Uterus (tissue), 3 donors: ENCODE measurements at regions not wholly inside any gene's neighbourhood (a gene's known extent, or its start where the extent isn't known, plus 50 kb on each side); places are given as distances from the start of the nearest gene placed in this dataset.

Experiments used
- DNase-seq, 2 donors: peaks; one replicate each; pipeline ENCODE4 v3.0.0-alpha.2; 2019 to 2020
- H3K27ac ChIP-seq, 2 donors: fragments of 200-600 bp; sonication (generic); 1 replicate in 1 of 2; 2 replicates in 1 of 2; pipeline ENCODE4 v1.5.1; 2016 to 2018
- H3K27me3 ChIP-seq, 2 donors: fragments of 200-600 bp; sonication (generic); one replicate each; pipeline ENCODE4 v1.5.1; 2018 to 2019; ENCODE audit warnings: control low read depth in 1 of 2
- H3K36me3 ChIP-seq, 2 donors: fragments of 200-600 bp; sonication (generic); one replicate each; pipeline ENCODE4 v1.5.1; 2019; ENCODE audit warnings: control low read depth in 1 of 2
- H3K4me1 ChIP-seq, 2 donors: fragments of 200-600 bp; sonication (generic); one replicate each; pipeline ENCODE4 v1.5.1; 2018 to 2019; ENCODE audit warnings: control low read depth in 1 of 2
- H3K4me3 ChIP-seq, 2 donors: fragments of 200-600 bp; sonication (generic); 1 replicate in 1 of 2; 2 replicates in 1 of 2; pipeline ENCODE4 v1.5.1; 2018 to 2019; ENCODE audit warnings: mild to moderate bottlenecking in 1 of 2
- H3K9me3 ChIP-seq, 2 donors: fragments of 200-600 bp; sonication (generic); one replicate each; pipeline ENCODE4 v1.5.1; 2019; ENCODE audit warnings: control low read depth in 1 of 2
- POLR2A ChIP-seq, 2 donors: fragments of 450-650 bp; IDR thresholded peaks; one replicate each; pipeline ENCODE4 v1.6.1; 2016; ENCODE audit warnings: antibody characterized with exemption in 2 of 2, mild to moderate bottlenecking in 1 of 2, moderate library complexity in 1 of 2
- intact Hi-C: fragments of 100-400 bp; cut with DNase I; formaldehyde crosslinking; loops from one replicate; pipeline ENCODE4 v1.15.1; 2023; ENCODE audit warnings: low total_unique reads
- TF ChIP-seq, protein P1 (sequence below), 4 experiments: fragments of 200-600 bp in 2 of 4; fragments of 450-650 bp in 2 of 4; sonication (generic) in 2 of 4; IDR thresholded peaks; one replicate each; pipeline ENCODE4 v1.5.1; 2016 to 2019; ENCODE audit warnings: antibody characterized with exemption in 4 of 4, mild to moderate bottlenecking in 2 of 4, moderate library complexity in 1 of 4
- donor health status: DM: yes; HTN: yes; CAD: no.

- DNase-seq = no peak
- Histone ChIP-seq H3K27me3 (no peaks in the 10 kb centered on the region), H3K9me3 (no peaks in the 10 kb centered on the region), H3K36me3 (no peaks in the 10 kb centered on the region), H3K27ac (no peak overlapping the region), H3K4me1 (no peaks in the 10 kb centered on the region), H3K4me3 (no peak overlapping the region)
- TF ChIP-seq, protein P1, sequence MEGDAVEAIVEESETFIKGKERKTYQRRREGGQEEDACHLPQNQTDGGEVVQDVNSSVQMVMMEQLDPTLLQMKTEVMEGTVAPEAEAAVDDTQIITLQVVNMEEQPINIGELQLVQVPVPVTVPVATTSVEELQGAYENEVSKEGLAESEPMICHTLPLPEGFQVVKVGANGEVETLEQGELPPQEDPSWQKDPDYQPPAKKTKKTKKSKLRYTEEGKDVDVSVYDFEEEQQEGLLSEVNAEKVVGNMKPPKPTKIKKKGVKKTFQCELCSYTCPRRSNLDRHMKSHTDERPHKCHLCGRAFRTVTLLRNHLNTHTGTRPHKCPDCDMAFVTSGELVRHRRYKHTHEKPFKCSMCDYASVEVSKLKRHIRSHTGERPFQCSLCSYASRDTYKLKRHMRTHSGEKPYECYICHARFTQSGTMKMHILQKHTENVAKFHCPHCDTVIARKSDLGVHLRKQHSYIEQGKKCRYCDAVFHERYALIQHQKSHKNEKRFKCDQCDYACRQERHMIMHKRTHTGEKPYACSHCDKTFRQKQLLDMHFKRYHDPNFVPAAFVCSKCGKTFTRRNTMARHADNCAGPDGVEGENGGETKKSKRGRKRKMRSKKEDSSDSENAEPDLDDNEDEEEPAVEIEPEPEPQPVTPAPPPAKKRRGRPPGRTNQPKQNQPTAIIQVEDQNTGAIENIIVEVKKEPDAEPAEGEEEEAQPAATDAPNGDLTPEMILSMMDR (IDR thresholded peaks at IDR 0.05) = no peak
- TF ChIP-seq POLR2A (IDR thresholded peaks at IDR 0.05) = no peak
- intact Hi-C loops = no loop called here
Measured at GRCh38 chr13:84649853-84650252, 767.6 kb upstream of the SLITRK1 start.

DNA sequence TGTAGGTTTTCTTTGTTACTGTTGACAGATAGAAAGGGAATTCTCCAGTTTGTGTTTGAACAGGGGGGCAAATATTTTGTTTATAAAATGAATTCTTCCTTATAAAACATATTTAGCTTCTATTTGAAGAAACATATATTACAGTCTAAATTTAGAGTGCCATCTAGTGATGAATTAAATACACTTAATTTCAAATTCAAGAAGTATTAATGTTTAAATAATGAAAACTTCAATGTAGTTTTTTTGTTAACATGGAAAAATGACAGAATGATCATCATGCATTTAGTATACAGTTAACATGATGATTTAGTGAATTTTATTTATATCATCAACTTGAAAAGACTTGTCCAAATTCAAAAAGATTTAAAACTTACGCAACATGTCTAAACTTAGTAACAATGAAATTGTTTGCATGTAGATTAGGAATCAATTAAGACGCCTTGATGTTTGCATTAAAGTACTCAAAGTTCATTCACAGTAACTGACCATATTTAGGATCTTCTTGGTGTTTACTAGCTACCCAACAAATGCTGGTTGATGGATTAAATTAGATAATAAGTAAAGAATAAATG, 765.9 kb upstream of the SLITRK1 start:
- DNase-seq = no peak
- Histone ChIP-seq H3K27me3 (no peaks in the 10 kb centered on the region), H3K27ac (no peak overlapping the region), H3K4me1 (no peaks in the 10 kb centered on the region), H3K36me3 (no peaks in the 10 kb centered on the region), H3K9me3 (no peaks in the 10 kb centered on the region), H3K4me3 (no peak overlapping the region)
- TF ChIP-seq, protein P1 (IDR thresholded peaks at IDR 0.05) = no peak
- TF ChIP-seq POLR2A (IDR thresholded peaks at IDR 0.05) = no peak
- intact Hi-C loops = no loop called here

GRCh38 chr13:84646957-84647356, 764.7 kb upstream of the SLITRK1 start:
- no peaks in the 10 kb centered on the region for H3K36me3 ChIP-seq
- no peak overlapping the region for H3K4me3 ChIP-seq
- TF ChIP-seq, protein P1 (IDR thresholded peaks at IDR 0.05) = no peak
- no peak for TF ChIP-seq POLR2A (IDR thresholded peaks at IDR 0.05)
- H3K4me1 ChIP-seq = no peaks in the 10 kb centered on the region
- intact Hi-C loops = no loop called here
- H3K27ac ChIP-seq = no peak overlapping the region
- no peaks in the 10 kb centered on the region for H3K27me3 ChIP-seq
- H3K9me3 ChIP-seq = no peaks in the 10 kb centered on the region
- no peak for DNase-seq

GRCh38 chr13:84645196-84646012, 763.1 kb upstream of the SLITRK1 start:
- TF ChIP-seq, protein P1 (IDR thresholded peaks at IDR 0.05) = no peak
- no peak for TF ChIP-seq POLR2A (IDR thresholded peaks at IDR 0.05)
- no peak for DNase-seq
- intact Hi-C loops = no loop called here
- H3K4me3 ChIP-seq = no peak overlapping the region
- no peaks in the 10 kb centered on the region for H3K9me3 ChIP-seq
- no peak overlapping the region for H3K27ac ChIP-seq
- H3K27me3 ChIP-seq = no peaks in the 10 kb centered on the region
- no peaks in the 10 kb centered on the region for H3K4me1 ChIP-seq
- H3K36me3 ChIP-seq = no peaks in the 10 kb centered on the region

DNA sequence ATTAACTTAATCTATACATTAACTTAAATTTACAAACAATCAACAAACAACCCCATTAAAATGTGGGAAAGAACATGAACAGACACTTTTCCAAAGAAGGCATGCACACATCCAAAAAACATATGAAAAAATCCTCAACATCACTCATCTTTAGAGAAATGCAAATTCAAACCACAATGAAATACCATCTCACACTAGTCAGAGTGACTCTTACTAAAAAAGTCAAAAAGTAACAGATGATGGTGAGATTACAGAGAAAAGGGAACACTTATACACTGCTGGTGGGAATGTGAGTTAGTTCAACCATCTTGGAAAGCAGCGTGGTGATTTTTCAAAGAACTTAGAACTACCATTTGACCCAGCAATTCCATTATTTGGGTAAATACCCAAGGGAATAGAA, 759.2 kb upstream of the SLITRK1 start:
- no peak for DNase-seq
- H3K4me1 ChIP-seq = no peaks in the 10 kb centered on the region
- no peak overlapping the region for H3K27ac ChIP-seq
- H3K4me3 ChIP-seq = no peak overlapping the region
- intact Hi-C loops = no loop called here
- no peaks in the 10 kb centered on the region for H3K36me3 ChIP-seq
- TF ChIP-seq POLR2A (IDR thresholded peaks at IDR 0.05) = no peak
- TF ChIP-seq, protein P1 (IDR thresholded peaks at IDR 0.05) = no peak
- H3K27me3 ChIP-seq = no peaks in the 10 kb centered on the region
- no peaks in the 10 kb centered on the region for H3K9me3 ChIP-seq
